Activated CD8-positive, alpha-beta T cell treated with anti-CD3 and anti-CD28 coated beads for 36 hours (primary cell): ENCODE measurements at regions not wholly inside any gene's neighbourhood (a gene's known extent, or its start where the extent isn't known, plus 50 kb on each side); places are given as distances from the start of the nearest gene placed in this dataset.

Experiments used
- ATAC-seq: fragments of 200-7000 bp; cut with Tn5 transposase; one replicate; pipeline ENCODE4 v1.10.0; 2021; ENCODE audit warnings: mild to moderate bottlenecking, moderate library complexity
- CTCF ChIA-PET: fragments of 350-600 bp; sonication (Branson Sonifier 250); formaldehyde crosslinking; loops from one replicate; lab custom pipeline; 2021; ENCODE audit warnings: antibody characterized with exemption; lab: Charles Lee
- POLR2A ChIA-PET: fragments of 350-600 bp; sonication (Branson Sonifier 250); formaldehyde crosslinking; loops from one replicate; lab custom pipeline; 2021; ENCODE audit warnings: antibody characterized with exemption; lab: Charles Lee
- DNase-seq: peaks from one replicate; pipeline ENCODE4 v3.0.0-alpha.2; 2020
- H3K27ac Mint-ChIP-seq: one replicate; pipeline ENCODE4 v1.8.0; 2021; ENCODE audit warnings: mild to moderate bottlenecking, mixed read lengths
- H3K27me3 Mint-ChIP-seq: one replicate; pipeline ENCODE4 v1.8.0; 2021; ENCODE audit warnings: mixed read lengths
- H3K36me3 Mint-ChIP-seq: one replicate; pipeline ENCODE4 v1.8.0; 2021; ENCODE audit warnings: low read depth, mixed read lengths
- H3K4me1 Mint-ChIP-seq: one replicate; pipeline ENCODE4 v1.8.0; 2021; ENCODE audit warnings: low read depth, mixed read lengths
- H3K4me3 Mint-ChIP-seq: one replicate; pipeline ENCODE4 v1.8.0; 2021; ENCODE audit warnings: mild to moderate bottlenecking, moderate library complexity, mixed read lengths
- H3K9me3 Mint-ChIP-seq: one replicate; pipeline ENCODE4 v1.8.0; 2021; ENCODE audit warnings: mixed read lengths
- intact Hi-C: fragments of 100-400 bp; cut with micrococcal nuclease; formaldehyde crosslinking; loops from one replicate; pipeline ENCODE4 v1.10.0; 2022
- TF ChIP-seq, protein P1 (sequence below): fragments of 200-600 bp; IDR thresholded peaks from one replicate; pipeline ENCODE4 v1.8.0; 2022; ENCODE audit warnings: antibody characterized with exemption, mild to moderate bottlenecking

DNA sequence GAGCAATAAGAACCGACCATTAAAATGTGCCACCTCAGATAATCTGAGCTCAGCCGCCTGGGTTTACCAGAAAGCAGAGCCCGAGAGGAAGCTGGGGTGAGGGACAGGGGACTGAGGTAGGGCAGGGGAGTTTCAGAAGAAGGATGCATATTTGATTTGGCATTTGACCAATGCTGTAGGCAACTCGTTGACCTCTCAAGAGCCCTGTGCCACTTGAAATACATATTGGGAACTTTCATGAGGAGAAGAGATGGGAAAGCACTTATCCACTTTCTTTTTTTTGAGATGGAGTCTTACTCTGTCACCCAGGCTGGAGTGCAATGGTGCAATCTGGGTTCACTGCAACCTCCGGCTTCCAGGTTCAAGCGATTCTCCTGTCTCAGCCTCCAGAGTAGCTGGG lies 148.4 kb upstream of the SPRED2 start:
- no peaks in the 10 kb centered on the region for H3K9me3 Mint-ChIP-seq
- H3K27me3 Mint-ChIP-seq: peaks cover 9% of the 10 kb centered on the region
- no peak overlapping the region for H3K27ac Mint-ChIP-seq
- H3K4me1 Mint-ChIP-seq: no peaks in the 10 kb centered on the region
- TF ChIP-seq, protein P1, sequence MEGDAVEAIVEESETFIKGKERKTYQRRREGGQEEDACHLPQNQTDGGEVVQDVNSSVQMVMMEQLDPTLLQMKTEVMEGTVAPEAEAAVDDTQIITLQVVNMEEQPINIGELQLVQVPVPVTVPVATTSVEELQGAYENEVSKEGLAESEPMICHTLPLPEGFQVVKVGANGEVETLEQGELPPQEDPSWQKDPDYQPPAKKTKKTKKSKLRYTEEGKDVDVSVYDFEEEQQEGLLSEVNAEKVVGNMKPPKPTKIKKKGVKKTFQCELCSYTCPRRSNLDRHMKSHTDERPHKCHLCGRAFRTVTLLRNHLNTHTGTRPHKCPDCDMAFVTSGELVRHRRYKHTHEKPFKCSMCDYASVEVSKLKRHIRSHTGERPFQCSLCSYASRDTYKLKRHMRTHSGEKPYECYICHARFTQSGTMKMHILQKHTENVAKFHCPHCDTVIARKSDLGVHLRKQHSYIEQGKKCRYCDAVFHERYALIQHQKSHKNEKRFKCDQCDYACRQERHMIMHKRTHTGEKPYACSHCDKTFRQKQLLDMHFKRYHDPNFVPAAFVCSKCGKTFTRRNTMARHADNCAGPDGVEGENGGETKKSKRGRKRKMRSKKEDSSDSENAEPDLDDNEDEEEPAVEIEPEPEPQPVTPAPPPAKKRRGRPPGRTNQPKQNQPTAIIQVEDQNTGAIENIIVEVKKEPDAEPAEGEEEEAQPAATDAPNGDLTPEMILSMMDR: no peak
- no peaks in the 10 kb centered on the region for H3K36me3 Mint-ChIP-seq
- ChIA-PET CTCF (no interaction called here), POLR2A (interaction anchor here (0.7 kb wide), 1 partner anchor 195 kb away, joined by 3 read pairs; no protein-coding TSS in a partner anchor)
- intact Hi-C loops: no loop called here
- no peak overlapping the region for H3K4me3 Mint-ChIP-seq
- no peak for DNase-seq
- ATAC-seq: no peak

DNA sequence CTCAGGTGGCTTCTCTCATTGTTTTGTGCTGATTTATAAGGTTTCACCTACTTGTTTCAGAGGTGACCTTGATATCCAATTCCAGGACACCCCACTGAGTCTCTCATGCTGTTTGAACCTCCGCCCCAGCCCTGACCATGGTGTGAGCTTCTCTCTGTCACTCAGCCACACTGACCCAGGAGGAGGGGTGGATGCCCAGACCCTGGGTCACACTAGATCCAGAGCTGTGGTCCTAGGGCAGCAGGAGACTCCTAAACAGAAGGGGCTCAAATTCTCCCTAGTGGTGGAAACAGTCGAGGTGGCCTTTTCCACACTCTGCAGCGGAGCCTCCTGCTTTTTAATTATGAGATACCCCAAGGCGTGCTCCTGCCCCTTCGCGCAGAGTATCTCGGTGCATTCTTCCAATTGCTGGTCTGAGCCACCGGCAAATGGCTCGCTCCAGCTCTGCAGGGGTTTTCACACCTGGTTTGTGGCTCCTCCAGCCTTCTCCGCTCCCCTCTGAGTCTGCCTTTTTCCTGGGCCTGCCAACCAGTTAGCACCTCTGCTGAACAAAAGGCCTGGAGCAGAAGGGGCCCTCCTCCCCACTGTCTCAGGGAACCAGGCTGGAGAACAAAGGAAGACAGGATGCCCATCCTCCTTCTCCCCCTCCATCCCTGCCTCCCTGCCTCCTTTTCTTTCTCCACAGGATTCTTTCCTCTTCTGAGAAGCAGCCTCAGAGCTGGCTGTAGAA lies 147.3 kb upstream of the SPRED2 start:
- ATAC-seq: no peak
- H3K27me3 Mint-ChIP-seq: peaks cover 9% of the 10 kb centered on the region
- DNase-seq: no peak
- no peaks in the 10 kb centered on the region for H3K4me1 Mint-ChIP-seq
- CTCF ChIA-PET: no interaction called here
- TF ChIP-seq, protein P1: no peak
- H3K9me3 Mint-ChIP-seq: no peaks in the 10 kb centered on the region
- intact Hi-C loops: no loop called here
- H3K4me3 Mint-ChIP-seq: no peak overlapping the region
- no peak overlapping the region for H3K27ac Mint-ChIP-seq
- POLR2A ChIA-PET: no interaction called here
- no peaks in the 10 kb centered on the region for H3K36me3 Mint-ChIP-seq

DNA sequence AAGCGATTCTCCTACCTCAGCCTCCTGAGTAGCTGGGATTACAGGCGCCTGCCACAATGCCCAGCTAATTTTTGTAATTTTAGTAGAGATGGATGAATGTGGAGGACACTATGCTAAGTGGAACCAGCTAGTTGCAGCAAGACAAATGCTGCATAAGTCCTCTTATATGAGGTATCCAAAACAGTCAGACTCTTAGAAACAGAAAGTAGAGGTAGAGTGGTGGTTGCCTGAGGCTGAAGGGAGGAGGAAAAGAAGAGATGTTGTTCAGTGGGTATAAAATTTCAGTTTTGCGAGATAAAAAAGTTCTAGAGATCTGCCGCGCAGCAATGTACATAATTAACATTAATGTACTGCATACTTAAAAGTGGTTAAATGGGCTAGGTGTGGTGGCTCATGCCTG lies 145.3 kb upstream of the SPRED2 start:
- no peak overlapping the region for H3K27ac Mint-ChIP-seq
- ATAC-seq (no peak), DNase-seq (no peak)
- H3K4me3 Mint-ChIP-seq: no peak overlapping the region
- CTCF ChIA-PET: no interaction called here
- peaks cover 8% of the 10 kb centered on the region for H3K27me3 Mint-ChIP-seq
- no peaks in the 10 kb centered on the region for H3K9me3 Mint-ChIP-seq
- no peaks in the 10 kb centered on the region for H3K36me3 Mint-ChIP-seq
- POLR2A ChIA-PET: no interaction called here
- TF ChIP-seq, protein P1: no peak
- intact Hi-C loops: no loop called here
- no peaks in the 10 kb centered on the region for H3K4me1 Mint-ChIP-seq

DNA sequence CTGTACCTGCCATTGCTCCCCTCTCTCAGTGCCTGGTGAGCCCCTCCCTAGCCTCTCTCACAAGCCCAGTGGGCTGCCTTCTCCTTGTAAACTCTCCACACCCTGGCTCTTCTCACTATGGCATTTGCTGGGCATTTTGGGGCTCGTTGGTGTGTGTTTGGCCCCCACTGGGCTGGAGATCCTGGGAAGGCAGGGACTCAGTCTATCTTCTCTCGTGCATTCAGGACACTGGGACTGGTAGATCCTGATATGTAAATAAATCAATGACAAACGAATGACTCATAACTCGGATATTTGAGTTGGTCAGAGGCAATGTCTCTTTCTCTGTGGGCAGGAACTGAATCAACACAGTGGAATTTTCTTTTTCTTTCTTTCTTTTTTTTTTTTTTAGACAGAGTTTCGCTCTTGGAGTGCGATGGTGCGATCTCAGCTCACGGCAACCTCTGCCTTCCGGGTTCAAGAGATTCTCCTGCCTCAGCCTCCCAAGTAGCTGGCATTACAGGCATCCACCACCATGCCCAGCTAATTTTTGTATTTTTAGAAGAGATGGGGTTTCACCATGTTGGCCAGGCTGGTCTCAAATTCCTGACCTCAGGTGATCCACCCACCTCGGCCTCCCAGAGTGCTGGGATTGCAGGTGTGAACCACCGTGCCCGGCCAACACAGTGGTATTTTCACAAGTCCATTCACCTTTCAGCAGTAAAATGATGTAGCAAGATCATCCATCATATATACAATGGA lies 144.6 kb upstream of the SPRED2 start:
- no peak overlapping the region for H3K27ac Mint-ChIP-seq
- no peaks in the 10 kb centered on the region for H3K9me3 Mint-ChIP-seq
- intact Hi-C loops: no loop called here
- DNase-seq: no peak
- H3K4me1 Mint-ChIP-seq: no peaks in the 10 kb centered on the region
- no peak for ATAC-seq
- H3K27me3 Mint-ChIP-seq: peaks cover 5% of the 10 kb centered on the region
- TF ChIP-seq, protein P1: no peak
- ChIA-PET POLR2A (no interaction called here), CTCF (interaction anchor here (0.7 to 1.0 kb wide), 2 partner anchors 312 to 513 kb away, joined by 3 to 5 read pairs; no protein-coding TSS in a partner anchor)
- no peak overlapping the region for H3K4me3 Mint-ChIP-seq
- H3K36me3 Mint-ChIP-seq: no peaks in the 10 kb centered on the region

DNA sequence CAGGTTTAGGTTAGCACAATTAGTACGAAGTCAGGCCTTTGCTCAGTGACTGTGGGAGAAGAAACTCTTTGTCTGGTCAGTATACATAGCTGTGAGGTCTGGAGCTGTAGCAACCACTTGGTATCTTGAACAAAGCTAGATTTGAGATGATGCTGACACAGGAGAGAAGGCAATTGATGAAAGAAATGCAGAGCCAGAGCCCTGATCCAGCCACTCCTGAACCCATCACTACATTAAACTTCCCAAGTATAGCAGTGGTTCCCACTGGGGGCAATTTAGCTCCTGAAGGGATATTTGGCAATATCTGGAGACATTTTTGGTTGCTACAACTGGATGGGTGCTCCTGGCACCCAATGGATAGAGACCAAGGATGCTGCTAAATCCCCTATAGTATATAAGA lies 143.9 kb upstream of the SPRED2 start:
- no peak overlapping the region for H3K27ac Mint-ChIP-seq
- ATAC-seq (no peak), DNase-seq (no peak)
- POLR2A ChIA-PET: no interaction called here
- H3K4me3 Mint-ChIP-seq: no peak overlapping the region
- CTCF ChIA-PET: interaction anchor here (0.7 to 1.0 kb wide), 2 partner anchors 311 to 512 kb away, joined by 3 to 5 read pairs; no protein-coding TSS in a partner anchor
- H3K4me1 Mint-ChIP-seq: no peaks in the 10 kb centered on the region
- intact Hi-C loops: no loop called here
- no peaks in the 10 kb centered on the region for H3K36me3 Mint-ChIP-seq
- H3K27me3 Mint-ChIP-seq: peaks cover 4% of the 10 kb centered on the region
- no peaks in the 10 kb centered on the region for H3K9me3 Mint-ChIP-seq
- TF ChIP-seq, protein P1: no peak
